CD4-positive, alpha-beta memory T cell (primary cell): ENCODE measurements at regions not wholly inside any gene's neighbourhood (a gene's known extent, or its start where the extent isn't known, plus 50 kb on each side); places are given as distances from the start of the nearest gene placed in this dataset.
"Not testable (repeated sequence)": the region's sequence is repeated elsewhere in the genome, so short reads cannot be mapped to it uniquely, and the experiment has no call there.

Source experiments
- CTCF ChIA-PET: fragments of 350-600 bp; sonication (Branson Sonifier 250); formaldehyde crosslinking; loops from one replicate; lab custom pipeline; 2021; ENCODE audit warnings: inconsistent platforms; ENCODE audit not compliant: partially characterized antibody; lab: Charles Lee
- POLR2A ChIA-PET: fragments of 350-600 bp; sonication (Branson Sonifier 250); formaldehyde crosslinking; loops from one replicate; lab custom pipeline; 2021; ENCODE audit not compliant: partially characterized antibody; lab: Charles Lee
- DNase-seq, 5 donors: peaks; one replicate each; pipeline versions ENCODE4 v3.0.0 to v3.0.0-alpha.2; 2020 to 2022; ENCODE audit warnings: mixed read lengths in 1 of 5
- H3K27ac ChIP-seq: one replicate; pipeline ENCODE4 v1.7.0; 2013; ENCODE audit warnings: low read depth, low read length
- H3K27me3 ChIP-seq: 2 replicates; pipeline ENCODE4 v1.7.0; 2013; ENCODE audit warnings: mild to moderate bottlenecking, low read length, moderate library complexity; ENCODE audit not compliant: insufficient read depth
- H3K36me3 ChIP-seq: 2 replicates; pipeline ENCODE4 v1.7.0; 2013; ENCODE audit warnings: mild to moderate bottlenecking, low read length, moderate library complexity; ENCODE audit not compliant: insufficient read depth
- H3K4me1 ChIP-seq: 2 replicates; pipeline ENCODE4 v1.7.0; 2013; ENCODE audit warnings: mild to moderate bottlenecking, low read length, moderate library complexity; ENCODE audit not compliant: insufficient read depth
- H3K4me3 ChIP-seq, 2 donors: one replicate each; pipeline ENCODE4 v1.7.0; 2013; ENCODE audit warnings: low read length in 2 of 2, mild to moderate bottlenecking in 1 of 2
- H3K9me3 ChIP-seq, 2 donors: one replicate each; pipeline ENCODE4 v1.7.0; 2013; ENCODE audit warnings: low read length in 2 of 2, control low read depth in 1 of 2; ENCODE audit not compliant: control insufficient read depth in 1 of 2
- H3K27ac Mint-ChIP-seq, 7 donors: one replicate each; pipeline ENCODE4 v1.8.0; 2020 to 2021; ENCODE audit warnings: mixed read lengths in 7 of 7, mild to moderate bottlenecking in 6 of 7, inconsistent platforms in 3 of 7, moderate library complexity in 3 of 7
- H3K27me3 Mint-ChIP-seq, 2 donors: one replicate each; pipeline ENCODE4 v1.8.0; 2020 to 2021; ENCODE audit warnings: mixed read lengths in 2 of 2
- H3K36me3 Mint-ChIP-seq, 2 donors: one replicate each; pipeline ENCODE4 v1.8.0; 2020 to 2021; ENCODE audit warnings: mixed read lengths in 2 of 2, inconsistent platforms in 1 of 2, mild to moderate bottlenecking in 1 of 2
- H3K4me1 Mint-ChIP-seq, 4 donors: one replicate each; pipeline ENCODE4 v1.8.0; 2020 to 2021; ENCODE audit warnings: mixed read lengths in 4 of 4, mild to moderate bottlenecking in 1 of 4
- H3K4me3 Mint-ChIP-seq, 8 donors: one replicate each; pipeline ENCODE4 v1.8.0; 2020 to 2021; ENCODE audit warnings: mixed read lengths in 8 of 8, mild to moderate bottlenecking in 7 of 8, moderate library complexity in 6 of 8, inconsistent platforms in 3 of 8
- H3K9me3 Mint-ChIP-seq, 8 donors: one replicate each; pipeline ENCODE4 v1.8.0; 2020 to 2021; ENCODE audit warnings: mixed read lengths in 8 of 8, mild to moderate bottlenecking in 5 of 8, inconsistent platforms in 3 of 8, moderate library complexity in 1 of 8
- intact Hi-C: fragments of 100-400 bp; cut with micrococcal nuclease; formaldehyde crosslinking; loops from one replicate; pipeline ENCODE4 v1.15.1; 2023

DNA sequence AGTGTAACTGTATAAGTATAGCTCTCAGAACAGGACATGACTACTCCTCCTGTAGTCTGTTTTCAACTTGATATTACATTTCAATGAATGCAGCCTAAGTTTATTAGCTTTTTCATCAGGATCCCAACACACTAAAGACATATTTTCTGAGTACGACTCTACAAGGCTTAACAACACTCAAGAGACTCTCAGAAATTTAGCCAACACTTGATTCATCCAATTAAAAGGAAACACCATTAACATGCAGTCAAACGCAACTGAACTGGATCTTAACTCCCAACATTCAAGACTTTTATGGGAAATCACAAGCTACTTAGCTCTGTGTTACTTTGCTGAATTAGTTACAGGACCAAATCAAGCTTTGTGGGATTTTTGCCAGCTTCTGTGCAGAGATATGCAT lies 65.2 kb upstream of the SGIP1 start:
- Histone ChIP-seq H3K9me3 (no peaks in the 10 kb centered on the region), H3K4me1 (no peaks in the 10 kb centered on the region), H3K27me3 (no peaks in the 10 kb centered on the region), H3K36me3 (no peaks in the 10 kb centered on the region), H3K4me3 (no peak overlapping the region), H3K27ac (no peak overlapping the region)
- Mint-ChIP-seq H3K36me3 (no peaks in the 10 kb centered on the region), H3K4me3 (no peak overlapping the region), H3K27ac (no peak overlapping the region), H3K4me1 (no peaks in the 10 kb centered on the region), H3K9me3 (peaks cover 0 to 5% (median 2%) of the 10 kb centered on the region in 8 donors), H3K27me3 (peaks cover 27 to 32% of the 10 kb centered on the region in 2 donors)
- CTCF ChIA-PET, result interaction anchor here (1.1 kb wide), 1 partner anchor 225 kb away, joined by 3 read pairs; no protein-coding TSS in a partner anchor
- DNase-seq, result no peak
- intact Hi-C loops, result no loop called here
- POLR2A ChIA-PET, result no interaction called here

DNA sequence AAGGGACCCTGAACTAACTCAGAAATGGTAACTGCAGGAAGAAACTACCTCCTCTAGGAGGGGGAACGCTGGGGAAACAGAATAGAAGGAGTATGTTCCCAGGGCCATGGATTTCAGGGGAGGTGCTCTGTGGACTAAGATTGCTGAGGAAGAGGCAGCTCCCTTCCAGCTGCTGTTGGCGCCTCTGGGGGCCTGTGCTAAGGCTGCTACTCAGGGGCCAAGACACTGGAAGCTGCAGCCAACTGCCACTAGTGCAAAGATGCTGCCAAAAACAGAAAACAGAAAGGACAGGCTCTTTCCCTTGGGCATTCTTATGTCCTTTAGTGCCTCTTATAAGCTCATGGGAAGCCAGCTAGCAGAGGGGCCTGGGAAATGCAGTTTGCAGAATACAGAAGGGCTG lies 58.0 kb upstream of the SGIP1 start:
- H3K36me3 Mint-ChIP-seq, result no peaks in the 10 kb centered on the region
- peaks cover 0 to 13% (median 1%) of the 10 kb centered on the region in 8 donors for H3K9me3 Mint-ChIP-seq
- no peaks in the 10 kb centered on the region for H3K9me3 ChIP-seq

DNA sequence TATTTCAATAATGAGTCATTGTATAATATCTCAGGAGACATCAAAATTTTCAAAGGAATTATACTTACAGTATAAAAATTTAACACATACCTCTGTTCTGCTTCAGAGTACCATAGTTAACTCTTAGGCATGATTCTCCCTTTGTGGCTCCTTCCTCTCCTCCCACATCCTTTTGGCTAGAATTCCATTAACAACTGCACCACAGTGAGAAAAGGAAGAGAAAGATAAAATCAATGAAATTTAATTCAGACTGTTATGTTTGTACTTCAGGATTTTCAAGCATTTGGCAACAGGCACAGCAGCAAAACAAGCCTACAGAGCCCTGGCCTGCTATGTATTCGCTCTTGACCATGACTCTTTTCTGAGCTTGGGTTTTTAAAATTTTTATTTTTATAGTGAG lies 57.2 kb upstream of the SGIP1 start:
- Histone ChIP-seq H3K4me3 (no peak overlapping the region), H3K9me3 (no peaks in the 10 kb centered on the region), H3K27me3 (no peaks in the 10 kb centered on the region), H3K4me1 (no peaks in the 10 kb centered on the region), H3K36me3 (no peaks in the 10 kb centered on the region), H3K27ac (no peak overlapping the region)
- intact Hi-C loops, result no loop called here
- POLR2A ChIA-PET, result no interaction called here
- Mint-ChIP-seq H3K27ac (no peak overlapping the region), H3K4me3 (no peak overlapping the region), H3K9me3 (peaks cover 0 to 12% (median 1%) of the 10 kb centered on the region in 8 donors), H3K27me3 (peaks cover 26 to 31% of the 10 kb centered on the region in 2 donors), H3K36me3 (no peaks in the 10 kb centered on the region), H3K4me1 (no peaks in the 10 kb centered on the region)
- CTCF ChIA-PET, result no interaction called here
- no peak for DNase-seq

More for the DNA sequence above, 58.0 kb upstream of the SGIP1 start:
- POLR2A ChIA-PET, result no interaction called here
- DNase-seq, result no peak
- Mint-ChIP-seq H3K4me3 (no peak overlapping the region), H3K27me3 (peaks cover 29 to 33% of the 10 kb centered on the region in 2 donors), H3K4me1 (no peaks in the 10 kb centered on the region), H3K27ac (no peak overlapping the region)
- Histone ChIP-seq H3K27me3 (no peaks in the 10 kb centered on the region), H3K4me1 (no peaks in the 10 kb centered on the region), H3K36me3 (no peaks in the 10 kb centered on the region), H3K4me3 (no peak overlapping the region), H3K27ac (no peak overlapping the region)
- CTCF ChIA-PET, result no interaction called here
- intact Hi-C loops, result no loop called here

DNA sequence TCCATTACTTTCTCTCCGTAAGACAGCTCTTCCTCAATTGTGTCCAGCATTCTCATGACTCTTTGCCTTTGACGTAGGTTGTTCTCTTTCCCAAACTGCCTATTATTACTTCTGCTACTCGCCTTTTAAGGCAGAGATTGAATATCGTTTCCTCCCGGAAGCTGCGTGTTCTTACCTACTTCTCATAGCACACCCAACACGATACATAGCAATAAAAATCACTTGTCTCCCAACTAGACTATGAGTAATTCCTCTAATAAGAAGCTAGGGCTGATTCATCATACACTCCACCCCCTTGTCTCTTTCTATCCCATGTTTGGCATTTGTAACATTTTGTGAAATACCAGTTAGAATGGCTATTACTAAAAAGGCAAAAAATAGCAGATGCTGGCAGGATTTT lies 55.8 kb upstream of the SGIP1 start:
- POLR2A ChIA-PET, result no interaction called here
- no peaks in the 10 kb centered on the region for H3K36me3 ChIP-seq
- H3K27me3 Mint-ChIP-seq, result peaks cover 22% of the 10 kb centered on the region in 2 donors

DNA sequence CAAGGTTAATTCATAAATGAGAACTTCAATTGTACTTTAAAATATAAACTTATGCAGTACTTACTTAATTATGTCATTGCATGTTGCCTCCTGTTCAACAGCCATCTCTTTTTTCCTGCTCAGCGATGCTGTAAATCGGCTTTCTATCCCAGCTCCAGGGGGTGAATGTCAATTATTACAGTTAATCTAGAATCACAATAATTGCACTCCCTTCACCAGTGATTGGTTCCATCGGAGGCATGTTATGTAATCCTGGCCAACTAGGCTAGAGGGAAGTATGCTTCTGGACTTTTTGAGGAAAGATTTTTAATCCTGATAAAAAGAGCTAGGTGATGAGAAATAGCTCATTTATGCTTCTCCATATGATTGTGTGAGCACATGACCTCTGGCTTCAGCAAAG lies 53.8 kb upstream of the SGIP1 start:
- Mint-ChIP-seq H3K27me3 (peaks cover 16 to 22% of the 10 kb centered on the region in 2 donors), H3K4me3 (no peak overlapping the region), H3K9me3 (peaks cover 0 to 11% (median 3%) of the 10 kb centered on the region in 8 donors), H3K4me1 (no peaks in the 10 kb centered on the region), H3K36me3 (no peaks in the 10 kb centered on the region), H3K27ac (peak overlapping the region in 1 of 7 donors; percentile 80)
- H3K27ac ChIP-seq, result no peak overlapping the region
- H3K4me3 ChIP-seq, result no peak overlapping the region
- H3K4me1 ChIP-seq, result no peaks in the 10 kb centered on the region
- CTCF ChIA-PET, result no interaction called here
- no peaks in the 10 kb centered on the region for H3K27me3 ChIP-seq
- no peaks in the 10 kb centered on the region for H3K9me3 ChIP-seq
- no peak for DNase-seq
- POLR2A ChIA-PET, result no interaction called here
- no peaks in the 10 kb centered on the region for H3K36me3 ChIP-seq
- intact Hi-C loops, result no loop called here

More for the DNA sequence above, 55.8 kb upstream of the SGIP1 start:
- no peak for DNase-seq
- Mint-ChIP-seq H3K4me3 (no peak overlapping the region), H3K36me3 (no peaks in the 10 kb centered on the region), H3K27ac (no peak overlapping the region), H3K4me1 (no peaks in the 10 kb centered on the region), H3K9me3 (peaks cover 0 to 10% (median 3%) of the 10 kb centered on the region in 8 donors)
- H3K4me3 ChIP-seq, result no peak overlapping the region
- H3K9me3 ChIP-seq, result no peaks in the 10 kb centered on the region
- H3K4me1 ChIP-seq, result no peaks in the 10 kb centered on the region
- intact Hi-C loops, result no loop called here
- H3K27me3 ChIP-seq, result no peaks in the 10 kb centered on the region
- no peak overlapping the region for H3K27ac ChIP-seq
- CTCF ChIA-PET, result interaction anchor here (1.3 kb wide), 1 partner anchor 235 kb away, joined by 5 read pairs; no protein-coding TSS in a partner anchor

DNA sequence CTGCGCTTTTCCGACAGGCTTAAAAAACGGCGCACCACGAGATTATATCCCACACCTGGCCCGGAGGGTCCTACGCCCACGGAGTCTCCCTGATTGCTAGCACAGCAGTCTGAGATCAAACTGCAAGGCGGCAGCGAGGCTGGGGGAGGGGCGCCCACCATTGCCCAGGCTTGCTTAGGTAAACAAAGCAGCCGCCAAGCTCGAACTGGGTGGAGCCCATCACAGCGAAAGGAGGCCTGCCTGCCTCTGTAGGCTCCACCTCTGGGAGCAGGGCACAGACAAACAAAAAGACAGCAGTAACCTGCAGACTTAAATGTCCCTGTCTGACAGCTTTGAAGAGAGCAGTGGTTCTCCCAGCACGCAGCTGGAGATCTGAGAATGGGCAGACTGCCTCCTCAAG lies 52.7 kb upstream of the SGIP1 start:
- intact Hi-C loops, H3K27ac ChIP-seq, POLR2A ChIA-PET, H3K27ac Mint-ChIP-seq, H3K4me1 Mint-ChIP-seq, H3K27me3 ChIP-seq, DNase-seq, H3K9me3 ChIP-seq, H3K36me3 Mint-ChIP-seq, H3K36me3 ChIP-seq, H3K9me3 Mint-ChIP-seq, H3K4me3 ChIP-seq, H3K4me3 Mint-ChIP-seq, CTCF ChIA-PET, H3K4me1 ChIP-seq: not testable (repeated sequence)
- H3K27me3 Mint-ChIP-seq, result peaks cover 12 to 15% of the 10 kb centered on the region in 2 donors
